ENCODE measurements at regions not wholly inside any gene's neighbourhood (a gene's known extent, or its start where the extent isn't known, plus 50 kb on each side); places are given as distances from the start of the nearest gene placed in this dataset.

- DNase-seq (no peak), ATAC-seq (no peak)
- no peaks in the 10 kb centered on the region for H3K27me3 ChIP-seq
- no peaks in the 10 kb centered on the region for H3K36me3 ChIP-seq
- no peaks in the 10 kb centered on the region for H3K4me1 ChIP-seq
- TF ChIP-seq CTCF (IDR thresholded peaks at IDR 0.05 in 4 of 5, conservative IDR thresholded peaks at IDR 0.05 in 1 of 5) (no peak), POLR2A (IDR thresholded peaks at IDR 0.05) (no peak)
- H3K27ac ChIP-seq, result no peak overlapping the region
- in situ Hi-C loops (cut with MboI; ENCODE audit: low sequenced_read_pairs in 4 of 4) (no loop called here), intact Hi-C loops (cut with DNase I; ENCODE audit: low total_unique reads) (no loop called here)
- H3K9me3 ChIP-seq, result no peaks in the 10 kb centered on the region
- H3K4me3 ChIP-seq, result no peak overlapping the region
These were observed 292.6 kb upstream of the DPH6 start for GRCh38 chr15:35838424-35839111.

GRCh38 chr15:35842631-35843030, 296.7 kb upstream of the DPH6 start:
- no peak overlapping the region for H3K27ac ChIP-seq
- intact Hi-C loops (cut with DNase I; ENCODE audit: low total_unique reads), result no loop called here
- ATAC-seq (no peak), DNase-seq (no peak)
- H3K4me3 ChIP-seq, result no peak overlapping the region
- TF ChIP-seq CTCF (IDR thresholded peaks at IDR 0.05 in 4 of 5, conservative IDR thresholded peaks at IDR 0.05 in 1 of 5) (no peak), POLR2A (IDR thresholded peaks at IDR 0.05) (no peak)
- no peaks in the 10 kb centered on the region for H3K9me3 ChIP-seq
- no peaks in the 10 kb centered on the region for H3K27me3 ChIP-seq
- in situ Hi-C loops (cut with MboI; ENCODE audit: low sequenced_read_pairs in 4 of 4), result no loop called here
- H3K4me1 ChIP-seq, result no peaks in the 10 kb centered on the region
- H3K36me3 ChIP-seq, result no peaks in the 10 kb centered on the region

- no peaks in the 10 kb centered on the region for H3K4me1 ChIP-seq
- in situ Hi-C loops (cut with MboI; ENCODE audit: low sequenced_read_pairs in 4 of 4), result no loop called here
- DNase-seq (no peak), ATAC-seq (no peak)
- intact Hi-C loops (cut with DNase I; ENCODE audit: low total_unique reads), result no loop called here
- no peaks in the 10 kb centered on the region for H3K36me3 ChIP-seq
- H3K27ac ChIP-seq, result no peak overlapping the region
- no peaks in the 10 kb centered on the region for H3K9me3 ChIP-seq
- H3K4me3 ChIP-seq, result no peak overlapping the region
- TF ChIP-seq POLR2A (IDR thresholded peaks at IDR 0.05) (no peak), CTCF (IDR thresholded peaks at IDR 0.05 in 4 of 5, conservative IDR thresholded peaks at IDR 0.05 in 1 of 5) (no peak)
- H3K27me3 ChIP-seq, result no peaks in the 10 kb centered on the region
These were observed 297.5 kb upstream of the DPH6 start for GRCh38 chr15:35843498-35843897.

GRCh38 chr15:35850284-35850683, 304.3 kb upstream of the DPH6 start:
- ATAC-seq (no peak), DNase-seq (no peak)
- in situ Hi-C loops (cut with MboI; ENCODE audit: low sequenced_read_pairs in 4 of 4) (no loop called here), intact Hi-C loops (cut with DNase I; ENCODE audit: low total_unique reads) (no loop called here)
- no peaks in the 10 kb centered on the region for H3K36me3 ChIP-seq
- no peaks in the 10 kb centered on the region for H3K9me3 ChIP-seq
- no peaks in the 10 kb centered on the region for H3K27me3 ChIP-seq
- no peak overlapping the region for H3K4me3 ChIP-seq
- no peak overlapping the region for H3K27ac ChIP-seq
- TF ChIP-seq POLR2A (IDR thresholded peaks at IDR 0.05) (no peak), CTCF (IDR thresholded peaks at IDR 0.05 in 4 of 5, conservative IDR thresholded peaks at IDR 0.05 in 1 of 5) (no peak)
- H3K4me1 ChIP-seq, result no peaks in the 10 kb centered on the region

GRCh38 chr15:35851491-35851890, 305.5 kb upstream of the DPH6 start:
- Histone ChIP-seq H3K4me3 (no peak overlapping the region), H3K9me3 (no peaks in the 10 kb centered on the region), H3K27me3 (no peaks in the 10 kb centered on the region), H3K36me3 (no peaks in the 10 kb centered on the region), H3K4me1 (no peaks in the 10 kb centered on the region), H3K27ac (no peak overlapping the region)
- DNase-seq (no peak), ATAC-seq (no peak)
- in situ Hi-C loops (cut with MboI; ENCODE audit: low sequenced_read_pairs in 4 of 4), result no loop called here
- TF ChIP-seq CTCF (IDR thresholded peaks at IDR 0.05 in 4 of 5, conservative IDR thresholded peaks at IDR 0.05 in 1 of 5), result no peak
- TF ChIP-seq POLR2A (IDR thresholded peaks at IDR 0.05), result no peak
- intact Hi-C loops (cut with DNase I; ENCODE audit: low total_unique reads), result no loop called here
